ENCODE measurements at regions not wholly inside any gene's neighbourhood (a gene's known extent, or its start where the extent isn't known, plus 50 kb on each side); places are given as distances from the start of the nearest gene placed in this dataset.
A peak's percentile ranks its signal among the peaks of the same experiment; 100 is the strongest.

- DNase-seq (ENCODE audit: low read depth, low spot score): no peak
Measured at GRCh38 chrX:149274516-149275105, 230.5 kb downstream of the IDS start.

GRCh38 chrX:149272690-149273463, 232.2 kb downstream of the IDS start:
- no peak for DNase-seq (ENCODE audit: low read depth, low spot score)

GRCh38 chrX:149267878-149268813, 237.0 kb downstream of the IDS start:
- DNase-seq (ENCODE audit: low read depth, low spot score): no peak

GRCh38 chrX:149262086-149262485, 243.0 kb downstream of the IDS start:
- DNase-seq (ENCODE audit: low read depth, low spot score): no peak

- DNase-seq (ENCODE audit: low read depth, low spot score): no peak
Measured at GRCh38 chrX:149259241-149259640, 245.9 kb downstream of the IDS start.

GRCh38 chrX:149255860-149256259, 249.2 kb downstream of the IDS start:
- no peak for DNase-seq (ENCODE audit: low read depth, low spot score)

GRCh38 chrX:149248073-149248625, 257.0 kb downstream of the IDS start:
- peak; percentile 52 for DNase-seq (ENCODE audit: low read depth, low spot score)

GRCh38 chrX:149230689-149231088, 274.4 kb downstream of the IDS start:
- no peak for DNase-seq (ENCODE audit: low read depth, low spot score)

- DNase-seq (ENCODE audit: low read depth, low spot score): no peak
Measured at GRCh38 chrX:149223854-149224253, 281.3 kb downstream of the IDS start.

GRCh38 chrX:149222040-149222439, 283.1 kb downstream of the IDS start:
- DNase-seq (ENCODE audit: low read depth, low spot score): no peak

- DNase-seq (ENCODE audit: low read depth, low spot score): no peak
Measured at GRCh38 chrX:149221230-149221629, 283.9 kb downstream of the IDS start.

GRCh38 chrX:149213264-149213663, 291.8 kb downstream of the IDS start:
- no peak for DNase-seq (ENCODE audit: low read depth, low spot score)

GRCh38 chrX:149208307-149208706, 296.8 kb downstream of the IDS start:
- DNase-seq (ENCODE audit: low read depth, low spot score): no peak

GRCh38 chrX:149207518-149207917, 297.6 kb downstream of the IDS start:
- no peak for DNase-seq (ENCODE audit: low read depth, low spot score)

- DNase-seq (ENCODE audit: low read depth, low spot score): no peak
Measured at GRCh38 chrX:149205937-149206336, 299.2 kb downstream of the IDS start.

- DNase-seq (ENCODE audit: low read depth, low spot score): no peak
Measured at GRCh38 chrX:149205081-149205480, 300.0 kb downstream of the IDS start.

GRCh38 chrX:149199734-149200133, 305.4 kb downstream of the IDS start:
- DNase-seq (ENCODE audit: low read depth, low spot score): no peak

- DNase-seq (ENCODE audit: low read depth, low spot score): no peak
Measured at GRCh38 chrX:149198980-149199732, 305.9 kb downstream of the IDS start.

GRCh38 chrX:149185087-149185486, 320.0 kb downstream of the IDS start:
- no peak for DNase-seq (ENCODE audit: low read depth, low spot score)

- DNase-seq (ENCODE audit: low read depth, low spot score): no peak
Measured at GRCh38 chrX:149161435-149162088, 343.5 kb downstream of the IDS start.

GRCh38 chrX:149157976-149158375, 347.1 kb downstream of the IDS start:
- no peak for DNase-seq (ENCODE audit: low read depth, low spot score)
